ENCODE measurements at regions not wholly inside any gene's neighbourhood (a gene's known extent, or its start where the extent isn't known, plus 50 kb on each side); places are given as distances from the start of the nearest gene placed in this dataset.

GRCh38 chr7:119172043-119172442, 947.5 kb downstream of the ANKRD7 start:
- Histone ChIP-seq H3K4me3 (no peak overlapping the region), H3K36me3 (no peaks in the 10 kb centered on the region), H3K27ac (no peak overlapping the region), H3K9me3 (replicated peaks) (peaks cover 3% of the 10 kb centered on the region; the same call in 1 of the 2 replicates), H3K27me3 (replicated peaks) (0 out of 2 replicates have a peak, but pooled peaks cover 2% of the 10 kb centered on the region), H3K4me1 (replicated peaks) (no peaks in the 10 kb centered on the region)
- DNase-seq (ENCODE audit: low read depth in 1 of 2, low spot score in 2 of 2): no peak

GRCh38 chr7:119175911-119176627, 951.6 kb downstream of the ANKRD7 start:
- Histone ChIP-seq H3K9me3 (replicated peaks) (no peaks in the 10 kb centered on the region), H3K36me3 (no peaks in the 10 kb centered on the region), H3K27me3 (replicated peaks) (0 out of 2 replicates have a peak, but pooled peaks cover 2% of the 10 kb centered on the region), H3K4me3 (no peak overlapping the region), H3K27ac (no peak overlapping the region), H3K4me1 (replicated peaks) (no peaks in the 10 kb centered on the region)
- DNase-seq (ENCODE audit: low read depth in 1 of 2, low spot score in 2 of 2): peak; percentile 33 to 51

- no peak for DNase-seq (ENCODE audit: low read depth in 1 of 2, low spot score in 2 of 2)
- H3K4me3 ChIP-seq: no peak overlapping the region
- H3K27ac ChIP-seq: no peak overlapping the region
- H3K36me3 ChIP-seq: no peaks in the 10 kb centered on the region
- H3K4me1 ChIP-seq (replicated peaks): no peaks in the 10 kb centered on the region
- H3K27me3 ChIP-seq (replicated peaks): 0 out of 2 replicates have a peak, but pooled peaks cover 2% of the 10 kb centered on the region
- H3K9me3 ChIP-seq (replicated peaks): no peaks in the 10 kb centered on the region
Measured at GRCh38 chr7:119177863-119178262, 953.4 kb downstream of the ANKRD7 start.

- no peaks in the 10 kb centered on the region for H3K9me3 ChIP-seq (replicated peaks)
- H3K36me3 ChIP-seq: no peaks in the 10 kb centered on the region
- DNase-seq (ENCODE audit: low read depth in 1 of 2, low spot score in 2 of 2): no peak
- no peak overlapping the region for H3K4me3 ChIP-seq
- no peaks in the 10 kb centered on the region for H3K4me1 ChIP-seq (replicated peaks)
- H3K27me3 ChIP-seq (replicated peaks): no peaks in the 10 kb centered on the region
- H3K27ac ChIP-seq: no peak overlapping the region
Measured at GRCh38 chr7:119184124-119184788, 959.8 kb downstream of the ANKRD7 start.

GRCh38 chr7:119196183-119196582, 971.7 kb downstream of the ANKRD7 start:
- no peak overlapping the region for H3K27ac ChIP-seq
- H3K4me1 ChIP-seq (replicated peaks): no peaks in the 10 kb centered on the region
- no peaks in the 10 kb centered on the region for H3K27me3 ChIP-seq (replicated peaks)
- H3K4me3 ChIP-seq: no peak overlapping the region
- H3K36me3 ChIP-seq: no peaks in the 10 kb centered on the region
- H3K9me3 ChIP-seq (replicated peaks): no peaks in the 10 kb centered on the region
- DNase-seq (ENCODE audit: low read depth in 1 of 2, low spot score in 2 of 2): no peak

- Histone ChIP-seq H3K27me3 (replicated peaks) (no peaks in the 10 kb centered on the region), H3K9me3 (replicated peaks) (no peaks in the 10 kb centered on the region), H3K27ac (no peak overlapping the region), H3K4me3 (no peak overlapping the region), H3K4me1 (replicated peaks) (no peaks in the 10 kb centered on the region), H3K36me3 (no peaks in the 10 kb centered on the region)
- DNase-seq (ENCODE audit: low read depth in 1 of 2, low spot score in 2 of 2): no peak
Measured at GRCh38 chr7:119197172-119197876, 972.8 kb downstream of the ANKRD7 start.

GRCh38 chr7:119197877-119198527, 973.5 kb downstream of the ANKRD7 start:
- Histone ChIP-seq H3K4me3 (no peak overlapping the region), H3K9me3 (replicated peaks) (no peaks in the 10 kb centered on the region), H3K4me1 (replicated peaks) (no peaks in the 10 kb centered on the region), H3K36me3 (no peaks in the 10 kb centered on the region), H3K27ac (no peak overlapping the region), H3K27me3 (replicated peaks) (no peaks in the 10 kb centered on the region)
- peak in 1 of 2 experiments; percentile 9 for DNase-seq (ENCODE audit: low read depth in 1 of 2, low spot score in 2 of 2)

- no peaks in the 10 kb centered on the region for H3K9me3 ChIP-seq (replicated peaks)
- H3K4me3 ChIP-seq: no peak overlapping the region
- H3K36me3 ChIP-seq: no peaks in the 10 kb centered on the region
- no peak for DNase-seq (ENCODE audit: low read depth in 1 of 2, low spot score in 2 of 2)
- no peak overlapping the region for H3K27ac ChIP-seq
- H3K27me3 ChIP-seq (replicated peaks): no peaks in the 10 kb centered on the region
- no peaks in the 10 kb centered on the region for H3K4me1 ChIP-seq (replicated peaks)
Measured at GRCh38 chr7:119219663-119220062, 995.2 kb downstream of the ANKRD7 start.

GRCh38 chr7:119223930-119224329, 999.4 kb downstream of the ANKRD7 start:
- no peak overlapping the region for H3K27ac ChIP-seq
- no peaks in the 10 kb centered on the region for H3K4me1 ChIP-seq (replicated peaks)
- DNase-seq (ENCODE audit: low read depth in 1 of 2, low spot score in 2 of 2): no peak
- H3K9me3 ChIP-seq (replicated peaks): no peaks in the 10 kb centered on the region
- no peaks in the 10 kb centered on the region for H3K27me3 ChIP-seq (replicated peaks)
- H3K4me3 ChIP-seq: no peak overlapping the region
- H3K36me3 ChIP-seq: no peaks in the 10 kb centered on the region

- Histone ChIP-seq H3K27ac (no peak overlapping the region), H3K4me3 (no peak overlapping the region), H3K36me3 (no peaks in the 10 kb centered on the region), H3K27me3 (replicated peaks) (no peaks in the 10 kb centered on the region), H3K4me1 (replicated peaks) (no peaks in the 10 kb centered on the region), H3K9me3 (replicated peaks) (no peaks in the 10 kb centered on the region)
- DNase-seq (ENCODE audit: low read depth in 1 of 2, low spot score in 2 of 2): no peak
Measured at GRCh38 chr7:119228482-119228881, 1004.0 kb downstream of the ANKRD7 start.

GRCh38 chr7:119232091-119232490, 1007.6 kb downstream of the ANKRD7 start:
- Histone ChIP-seq H3K27ac (no peak overlapping the region), H3K9me3 (replicated peaks) (no peaks in the 10 kb centered on the region), H3K4me3 (no peak overlapping the region), H3K27me3 (replicated peaks) (no peaks in the 10 kb centered on the region), H3K36me3 (no peaks in the 10 kb centered on the region), H3K4me1 (replicated peaks) (no peaks in the 10 kb centered on the region)
- no peak for DNase-seq (ENCODE audit: low read depth in 1 of 2, low spot score in 2 of 2)

- Histone ChIP-seq H3K4me1 (replicated peaks) (no peaks in the 10 kb centered on the region), H3K27ac (no peak overlapping the region), H3K27me3 (replicated peaks) (no peaks in the 10 kb centered on the region), H3K9me3 (replicated peaks) (no peaks in the 10 kb centered on the region), H3K36me3 (no peaks in the 10 kb centered on the region), H3K4me3 (no peak overlapping the region)
- no peak for DNase-seq (ENCODE audit: low read depth in 1 of 2, low spot score in 2 of 2)
Measured at GRCh38 chr7:119233015-119233414, 1008.5 kb downstream of the ANKRD7 start.

GRCh38 chr7:119252962-119253361, 1020.0 kb upstream of the KCND2 start:
- H3K27ac ChIP-seq: no peak overlapping the region
- no peaks in the 10 kb centered on the region for H3K27me3 ChIP-seq (replicated peaks)
- no peaks in the 10 kb centered on the region for H3K9me3 ChIP-seq (replicated peaks)
- no peak for DNase-seq (ENCODE audit: low read depth in 1 of 2, low spot score in 2 of 2)
- H3K4me3 ChIP-seq: no peak overlapping the region
- H3K36me3 ChIP-seq: no peaks in the 10 kb centered on the region
- H3K4me1 ChIP-seq (replicated peaks): no peaks in the 10 kb centered on the region

GRCh38 chr7:119254742-119255141, 1018.2 kb upstream of the KCND2 start:
- Histone ChIP-seq H3K4me3 (no peak overlapping the region), H3K9me3 (replicated peaks) (no peaks in the 10 kb centered on the region), H3K27ac (no peak overlapping the region), H3K4me1 (replicated peaks) (no peaks in the 10 kb centered on the region), H3K36me3 (no peaks in the 10 kb centered on the region), H3K27me3 (replicated peaks) (no peaks in the 10 kb centered on the region)
- no peak for DNase-seq (ENCODE audit: low read depth in 1 of 2, low spot score in 2 of 2)
